ENCODE measurements at regions not wholly inside any gene's neighbourhood (a gene's known extent, or its start where the extent isn't known, plus 50 kb on each side); places are given as distances from the start of the nearest gene placed in this dataset.

DNA sequence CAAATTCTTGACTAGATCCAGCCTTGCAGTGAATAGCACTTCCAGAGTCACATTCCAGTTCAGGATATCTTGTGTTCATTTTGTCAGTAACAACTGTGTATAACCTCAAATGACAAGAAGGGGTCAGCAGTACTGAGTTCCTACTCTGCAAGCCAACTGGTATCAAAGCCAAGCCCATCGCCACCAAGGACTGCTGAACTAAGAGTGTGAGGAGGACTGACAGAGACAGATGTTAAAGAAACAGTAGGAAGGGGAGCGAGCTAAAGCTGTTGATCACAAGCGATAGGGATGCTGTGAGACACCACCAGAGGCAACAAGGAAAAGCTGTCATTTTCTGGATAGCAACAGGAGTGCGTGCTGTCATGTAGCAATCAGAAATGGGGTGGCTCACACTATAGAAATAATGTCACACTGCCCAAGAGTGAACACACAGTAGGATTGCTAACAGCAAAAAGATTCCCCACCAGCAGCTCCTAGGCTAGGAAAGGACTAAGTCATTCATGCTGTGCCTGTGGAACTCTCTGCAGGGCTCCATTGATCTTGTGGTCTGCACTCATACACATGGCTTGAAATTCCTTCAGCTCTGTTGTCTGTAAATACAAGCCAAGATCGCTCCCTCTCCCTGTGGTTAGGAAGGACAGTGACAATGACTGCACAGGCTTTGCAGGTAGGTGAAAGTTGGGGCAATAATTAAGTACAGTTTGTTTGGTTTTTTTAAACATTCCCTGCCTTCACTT is 658.6 kb downstream of the NR2F1-AS1 start:
- DNase-seq: no peak
- no peaks in the 10 kb centered on the region for H3K27me3 Mint-ChIP-seq
- no peak overlapping the region for H3K27ac Mint-ChIP-seq
- H3K4me1 Mint-ChIP-seq: no peaks in the 10 kb centered on the region
- no peaks in the 10 kb centered on the region for H3K36me3 Mint-ChIP-seq
- H3K9me3 Mint-ChIP-seq: no peaks in the 10 kb centered on the region
- CTCF ChIA-PET: no interaction called here
- no peak overlapping the region for H3K4me3 Mint-ChIP-seq

DNA sequence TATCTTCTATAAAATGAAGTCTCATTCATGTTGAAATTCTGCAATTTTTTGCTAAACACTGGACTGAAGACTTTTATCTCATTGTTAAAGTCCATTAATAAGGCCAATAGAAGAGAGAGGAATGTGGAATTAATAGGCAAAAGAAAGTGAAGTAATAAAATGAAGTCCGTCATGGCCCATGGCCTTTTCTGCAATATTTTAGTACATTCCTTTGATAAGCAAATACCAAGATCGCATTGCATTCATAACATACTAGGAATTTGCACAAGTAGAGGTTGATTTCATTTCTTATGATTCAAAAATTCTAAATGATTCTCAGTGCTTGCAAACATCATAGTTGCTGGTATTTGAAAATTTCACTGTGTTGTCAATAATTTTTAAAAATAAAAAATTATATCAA is 664.0 kb downstream of the NR2F1-AS1 start:
- DNase-seq: no peak
- H3K4me3 Mint-ChIP-seq: no peak overlapping the region
- H3K9me3 Mint-ChIP-seq: no peaks in the 10 kb centered on the region
- no peaks in the 10 kb centered on the region for H3K27me3 Mint-ChIP-seq
- CTCF ChIA-PET: no interaction called here
- H3K27ac Mint-ChIP-seq: no peak overlapping the region
- no peaks in the 10 kb centered on the region for H3K36me3 Mint-ChIP-seq
- H3K4me1 Mint-ChIP-seq: no peaks in the 10 kb centered on the region

DNA sequence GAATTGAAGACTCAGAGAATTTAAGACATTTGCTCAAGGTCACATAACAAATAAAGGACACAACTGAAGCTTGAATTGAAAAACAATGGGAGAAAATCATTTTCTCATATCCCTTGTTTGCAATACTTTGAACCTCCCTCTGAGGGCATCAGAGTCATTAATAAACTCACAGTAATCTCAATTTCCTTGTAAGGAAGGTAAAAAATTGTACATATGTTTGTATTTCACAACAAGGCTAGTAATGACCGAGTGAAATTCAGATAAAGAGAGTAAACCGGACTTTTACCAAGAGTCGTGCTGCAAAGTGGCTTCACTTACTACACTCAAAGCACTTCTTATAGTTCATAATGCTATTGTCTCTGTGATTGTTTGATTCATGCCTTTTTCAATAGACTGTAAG is 665.0 kb downstream of the NR2F1-AS1 start:
- Mint-ChIP-seq H3K9me3 (no peaks in the 10 kb centered on the region), H3K4me1 (no peaks in the 10 kb centered on the region), H3K27ac (no peak overlapping the region), H3K27me3 (no peaks in the 10 kb centered on the region), H3K4me3 (no peak overlapping the region), H3K36me3 (no peaks in the 10 kb centered on the region)
- CTCF ChIA-PET: no interaction called here
- no peak for DNase-seq

DNA sequence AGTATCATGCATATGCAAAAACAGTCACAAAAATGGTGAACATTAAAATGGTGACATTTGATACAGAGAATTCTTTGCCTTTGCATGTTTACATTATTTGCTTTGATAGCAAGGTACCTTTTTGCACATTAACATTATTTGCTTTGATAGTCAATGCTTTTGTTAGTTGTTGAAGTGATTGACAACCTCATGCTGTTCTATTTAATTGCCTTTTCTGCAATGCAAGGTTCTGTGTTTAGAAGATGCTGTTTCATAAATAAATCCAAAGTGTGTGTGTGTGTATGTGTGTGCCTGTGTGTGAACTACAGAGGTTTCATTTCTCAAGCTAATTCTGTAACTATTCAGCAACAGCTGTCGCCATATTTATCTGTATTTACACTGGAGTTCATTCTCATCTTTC is 668.7 kb downstream of the NR2F1-AS1 start:
- Mint-ChIP-seq H3K36me3 (no peaks in the 10 kb centered on the region), H3K4me1 (no peaks in the 10 kb centered on the region), H3K27me3 (no peaks in the 10 kb centered on the region), H3K4me3 (no peak overlapping the region), H3K27ac (no peak overlapping the region), H3K9me3 (no peaks in the 10 kb centered on the region)
- CTCF ChIA-PET: no interaction called here
- DNase-seq: no peak

DNA sequence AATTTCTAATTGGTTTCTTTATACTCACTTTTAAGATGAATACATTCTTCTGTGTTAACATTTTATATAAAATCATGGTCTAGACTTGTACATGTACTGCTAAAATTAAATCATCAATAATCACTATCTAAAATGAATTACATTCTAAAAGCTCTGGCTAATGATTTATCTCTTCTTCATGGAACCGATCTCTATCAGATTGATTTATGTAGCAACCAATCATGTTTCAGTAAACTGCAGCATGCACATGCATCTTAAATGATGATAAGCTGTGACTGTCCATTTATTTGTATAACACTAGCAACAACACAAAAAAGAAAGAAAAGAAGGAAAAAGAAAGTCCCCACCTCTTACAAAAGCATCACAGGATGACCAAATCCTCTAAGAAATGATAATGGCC is 669.2 kb downstream of the NR2F1-AS1 start:
- Mint-ChIP-seq H3K9me3 (no peaks in the 10 kb centered on the region), H3K4me3 (no peak overlapping the region), H3K36me3 (no peaks in the 10 kb centered on the region), H3K27ac (no peak overlapping the region), H3K4me1 (no peaks in the 10 kb centered on the region), H3K27me3 (no peaks in the 10 kb centered on the region)
- CTCF ChIA-PET: no interaction called here
- DNase-seq: no peak

DNA sequence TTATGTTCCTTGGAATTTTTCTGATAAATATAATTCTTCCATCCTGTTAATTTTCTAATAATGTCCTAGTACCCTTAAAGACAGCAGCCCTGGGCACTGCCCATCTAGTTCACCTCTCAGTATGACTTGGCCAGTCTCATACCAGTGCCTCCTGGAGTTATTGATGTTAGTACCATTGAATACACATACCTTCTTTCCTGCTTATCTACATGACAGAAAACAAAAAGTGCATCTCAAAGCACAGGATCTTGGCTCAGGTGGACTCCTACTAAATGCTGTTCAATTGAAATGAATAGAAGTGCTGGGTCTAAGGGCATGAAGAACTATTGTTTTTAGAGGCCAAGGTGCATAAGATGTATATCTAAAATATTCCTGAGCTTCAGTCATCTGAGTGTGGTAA is 669.7 kb downstream of the NR2F1-AS1 start:
- H3K27me3 Mint-ChIP-seq: no peaks in the 10 kb centered on the region
- H3K27ac Mint-ChIP-seq: no peak overlapping the region
- no peak overlapping the region for H3K4me3 Mint-ChIP-seq
- no peaks in the 10 kb centered on the region for H3K9me3 Mint-ChIP-seq
- no peaks in the 10 kb centered on the region for H3K36me3 Mint-ChIP-seq
- CTCF ChIA-PET: no interaction called here
- no peak for DNase-seq
- H3K4me1 Mint-ChIP-seq: no peaks in the 10 kb centered on the region

DNA sequence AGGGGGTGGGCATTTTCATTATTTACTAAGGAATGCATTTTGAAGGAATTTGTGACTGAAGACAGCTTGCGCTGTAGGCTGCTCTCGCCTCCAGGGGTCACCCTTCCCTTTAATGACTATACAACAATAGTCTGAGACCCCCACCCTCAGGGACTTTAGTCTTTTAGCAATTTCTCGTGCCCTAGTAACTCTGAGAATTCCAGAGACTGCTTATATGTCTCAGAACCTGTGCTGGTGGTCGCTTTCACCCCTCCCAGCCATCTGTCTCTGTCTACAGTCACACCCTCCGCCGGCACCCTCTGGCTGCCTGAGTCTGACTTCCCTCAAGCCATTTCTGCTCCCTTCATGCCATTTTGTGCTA is 671.4 kb downstream of the NR2F1-AS1 start:
- H3K4me3 Mint-ChIP-seq: no peak overlapping the region
- no peaks in the 10 kb centered on the region for H3K27me3 Mint-ChIP-seq
- H3K27ac Mint-ChIP-seq: no peak overlapping the region
- no peaks in the 10 kb centered on the region for H3K9me3 Mint-ChIP-seq
- no peaks in the 10 kb centered on the region for H3K36me3 Mint-ChIP-seq
- CTCF ChIA-PET: interaction anchor here (1.2 kb wide), 1 partner anchor 10 kb away, joined by 4 read pairs; no protein-coding TSS in a partner anchor
- H3K4me1 Mint-ChIP-seq: no peaks in the 10 kb centered on the region
- no peak for DNase-seq

DNA sequence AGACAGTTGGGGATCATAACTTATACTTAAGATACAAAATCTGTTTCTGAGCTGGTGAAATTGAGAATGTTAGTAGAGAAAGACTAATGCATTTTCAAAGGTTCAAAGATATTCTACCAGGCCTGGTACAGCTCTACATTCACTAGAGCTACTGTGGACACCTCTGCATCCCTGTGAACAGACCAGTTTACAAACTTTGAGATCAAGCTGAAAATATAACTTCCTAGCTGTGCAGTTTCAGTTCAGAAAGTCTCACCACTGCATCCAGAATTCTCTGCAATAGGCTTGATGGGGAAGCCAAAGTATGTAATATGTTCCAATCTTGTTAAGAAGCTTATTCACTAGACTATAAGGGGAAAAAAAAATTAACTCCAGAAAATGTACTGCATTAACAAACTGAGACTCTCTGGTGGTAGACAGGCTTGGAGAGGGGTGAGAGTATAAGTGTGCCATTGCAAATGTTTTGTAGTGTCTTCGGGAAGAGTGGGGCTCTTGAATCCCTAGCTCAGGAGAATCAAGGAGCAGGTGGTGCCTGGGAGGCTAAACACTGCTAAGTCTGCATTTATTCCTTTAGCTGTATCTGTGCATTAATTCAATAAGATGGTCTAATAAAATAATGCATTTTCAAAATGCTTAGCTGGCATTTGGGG is 671.9 kb downstream of the NR2F1-AS1 start:
- Mint-ChIP-seq H3K9me3 (no peaks in the 10 kb centered on the region), H3K36me3 (no peaks in the 10 kb centered on the region), H3K27ac (no peak overlapping the region), H3K4me1 (no peaks in the 10 kb centered on the region), H3K27me3 (no peaks in the 10 kb centered on the region), H3K4me3 (no peak overlapping the region)
- no peak for DNase-seq
- CTCF ChIA-PET: interaction anchor here (1.2 kb wide), 1 partner anchor 9 kb away, joined by 4 read pairs; no protein-coding TSS in a partner anchor

DNA sequence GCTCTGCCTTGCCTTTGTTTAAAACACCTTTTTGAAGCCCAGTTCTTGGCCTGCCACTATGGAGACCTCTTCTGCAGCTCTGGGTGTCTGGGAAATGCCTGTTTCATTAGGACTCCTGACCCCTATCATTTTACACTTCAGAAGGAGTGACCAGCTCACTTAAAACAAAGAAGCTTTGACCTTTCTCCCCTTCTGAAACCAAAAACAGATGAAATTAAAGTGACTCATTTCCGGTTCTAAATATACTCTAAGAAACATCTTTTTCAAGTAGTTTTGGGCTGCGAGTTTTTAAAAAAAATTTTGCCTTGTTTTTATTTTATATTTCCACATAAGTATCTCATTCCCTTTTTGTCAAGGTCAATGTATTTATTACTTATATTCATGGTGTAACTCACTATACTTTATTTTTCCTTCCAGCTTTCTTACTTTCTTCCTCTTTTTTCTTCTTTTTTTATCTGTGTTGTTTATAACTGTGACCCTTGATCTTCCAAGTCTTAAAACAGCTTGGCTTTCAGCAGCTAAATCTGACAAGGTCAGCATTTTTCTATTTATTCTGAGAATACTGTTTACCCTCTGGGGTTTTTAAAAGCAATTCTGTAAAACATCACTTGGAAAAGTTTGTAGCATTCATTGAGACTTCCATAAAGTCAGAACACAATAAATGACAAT is 672.9 kb downstream of the NR2F1-AS1 start:
- CTCF ChIA-PET: no interaction called here
- Mint-ChIP-seq H3K9me3 (no peaks in the 10 kb centered on the region), H3K36me3 (no peaks in the 10 kb centered on the region), H3K4me1 (no peaks in the 10 kb centered on the region), H3K27ac (no peak overlapping the region), H3K27me3 (no peaks in the 10 kb centered on the region), H3K4me3 (no peak overlapping the region)
- DNase-seq: no peak

DNA sequence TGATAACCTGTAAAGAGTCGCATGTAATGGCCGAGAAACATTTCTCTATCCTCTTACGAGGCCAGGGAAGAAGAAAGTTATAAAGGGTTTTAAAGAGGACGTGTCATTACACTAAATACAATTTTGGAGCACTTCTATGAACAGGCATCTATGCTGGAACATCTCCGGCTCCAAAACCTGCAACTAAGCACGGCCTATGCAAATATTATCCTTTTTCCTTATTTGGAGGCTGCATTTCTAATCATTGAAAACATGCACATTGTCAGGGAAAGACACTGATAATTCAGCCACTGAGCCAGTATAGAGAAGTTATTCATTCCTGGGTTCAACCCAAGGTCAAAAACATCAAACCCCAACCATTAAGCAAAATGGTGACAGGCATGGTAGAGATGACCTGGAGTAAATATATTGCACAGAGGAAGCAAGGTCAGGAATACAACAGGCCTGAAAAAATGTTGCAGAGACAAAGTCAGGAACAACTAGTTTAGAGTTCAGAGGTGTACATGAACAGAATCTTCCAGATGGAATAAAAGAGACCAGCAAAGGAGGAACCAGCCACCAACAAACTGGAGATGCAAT is 674.1 kb downstream of the NR2F1-AS1 start:
- Mint-ChIP-seq H3K36me3 (no peaks in the 10 kb centered on the region), H3K27ac (no peak overlapping the region), H3K9me3 (no peaks in the 10 kb centered on the region), H3K4me1 (no peaks in the 10 kb centered on the region), H3K4me3 (no peak overlapping the region), H3K27me3 (no peaks in the 10 kb centered on the region)
- CTCF ChIA-PET: no interaction called here
- DNase-seq: no peak

DNA sequence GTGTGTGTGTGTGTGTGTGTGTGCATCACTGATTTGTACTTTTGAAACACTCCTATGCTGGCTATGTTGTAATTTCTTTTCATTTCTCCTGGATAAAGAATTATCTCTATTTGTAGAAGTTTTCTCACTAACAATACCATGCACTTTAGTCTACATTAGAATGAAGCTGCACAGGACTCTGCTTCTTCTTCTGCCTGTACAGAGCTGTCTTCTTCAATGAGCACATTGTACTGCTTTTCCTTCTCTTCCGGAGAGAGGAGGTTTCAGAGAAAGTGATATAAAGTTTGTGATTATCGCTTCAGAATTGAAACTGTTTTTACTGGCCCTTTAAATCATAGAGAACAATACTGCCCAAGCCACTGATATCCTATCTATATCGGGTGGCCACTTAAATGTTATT is 677.0 kb downstream of the NR2F1-AS1 start:
- no peaks in the 10 kb centered on the region for H3K27me3 Mint-ChIP-seq
- CTCF ChIA-PET: no interaction called here

DNA sequence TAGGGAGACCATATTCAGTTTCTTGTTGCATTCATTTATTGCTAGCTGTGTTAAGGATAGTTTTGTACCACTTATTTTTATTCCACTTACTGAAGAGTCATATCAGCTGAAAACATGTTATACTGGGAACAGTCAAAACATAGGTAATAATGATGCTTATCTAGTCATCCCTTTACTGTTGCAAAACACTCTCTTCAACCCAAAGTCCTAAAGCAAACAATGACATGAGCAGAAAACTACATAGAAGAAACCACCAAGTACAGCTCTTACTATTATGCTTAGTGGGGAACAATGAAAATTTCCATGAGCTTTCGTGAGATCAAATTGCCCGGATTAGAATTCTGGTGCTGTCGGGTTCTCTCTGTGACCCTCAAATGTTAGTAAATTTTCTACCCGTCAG is 681.4 kb downstream of the NR2F1-AS1 start:
- Mint-ChIP-seq H3K4me1 (no peaks in the 10 kb centered on the region), H3K4me3 (no peak overlapping the region), H3K27ac (no peak overlapping the region), H3K27me3 (no peaks in the 10 kb centered on the region), H3K9me3 (no peaks in the 10 kb centered on the region), H3K36me3 (no peaks in the 10 kb centered on the region)
- CTCF ChIA-PET: interaction anchor here (1.4 kb wide), 1 partner anchor 10 kb away, joined by 4 read pairs; no protein-coding TSS in a partner anchor
- no peak for DNase-seq

More for the DNA sequence above, 677.0 kb downstream of the NR2F1-AS1 start:
- Mint-ChIP-seq H3K4me3 (no peak overlapping the region), H3K9me3 (no peaks in the 10 kb centered on the region), H3K36me3 (no peaks in the 10 kb centered on the region), H3K4me1 (no peaks in the 10 kb centered on the region), H3K27ac (no peak overlapping the region)
- DNase-seq: no peak

DNA sequence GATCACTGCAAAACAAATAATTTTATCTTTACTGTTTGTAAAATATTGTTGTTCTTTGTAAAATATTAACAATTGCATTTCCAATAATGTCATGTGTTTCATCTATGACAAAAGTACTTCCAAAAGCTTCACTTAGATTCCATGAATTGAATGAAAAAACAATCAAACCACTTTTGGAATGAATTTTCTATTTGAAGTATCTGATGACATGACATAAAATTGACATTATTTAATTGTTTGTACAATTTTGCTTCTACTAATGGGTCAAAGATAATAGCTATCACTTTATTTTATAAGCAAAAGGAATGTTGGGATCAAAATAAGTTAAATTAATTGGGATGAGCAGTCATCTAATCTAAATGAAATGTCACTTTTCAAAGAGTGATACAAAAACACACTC is 684.3 kb downstream of the NR2F1-AS1 start:
- H3K36me3 Mint-ChIP-seq: no peaks in the 10 kb centered on the region
- peaks cover 1% of the 10 kb centered on the region for H3K9me3 Mint-ChIP-seq
- no peaks in the 10 kb centered on the region for H3K27me3 Mint-ChIP-seq
- DNase-seq: no peak
- no peaks in the 10 kb centered on the region for H3K4me1 Mint-ChIP-seq
- CTCF ChIA-PET: no interaction called here
- no peak overlapping the region for H3K4me3 Mint-ChIP-seq
- H3K27ac Mint-ChIP-seq: no peak overlapping the region

DNA sequence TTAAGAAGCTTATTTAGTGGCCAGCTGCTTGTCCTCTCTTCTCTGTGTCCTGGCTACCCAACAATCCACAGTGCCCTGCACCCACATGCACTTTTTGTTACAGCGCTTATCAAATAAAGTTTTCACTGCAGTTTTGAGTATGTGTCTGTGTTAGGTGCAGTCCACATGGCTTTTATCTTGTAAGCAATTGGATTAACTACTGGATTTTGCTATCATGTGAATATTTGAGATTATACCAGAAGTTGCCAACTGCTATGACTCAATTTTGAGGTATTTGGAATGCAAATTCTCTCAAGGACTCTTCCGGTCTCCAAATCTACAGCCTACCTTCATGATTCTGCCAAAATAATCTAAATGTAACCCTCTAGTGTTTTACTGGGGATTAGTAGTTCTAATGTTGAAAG is 690.2 kb downstream of the NR2F1-AS1 start:
- no peak for DNase-seq
- CTCF ChIA-PET: no interaction called here
- Mint-ChIP-seq H3K9me3 (peaks cover 8% of the 10 kb centered on the region), H3K27ac (no peak overlapping the region), H3K36me3 (no peaks in the 10 kb centered on the region), H3K27me3 (no peaks in the 10 kb centered on the region), H3K4me1 (no peaks in the 10 kb centered on the region), H3K4me3 (no peak overlapping the region)

DNA sequence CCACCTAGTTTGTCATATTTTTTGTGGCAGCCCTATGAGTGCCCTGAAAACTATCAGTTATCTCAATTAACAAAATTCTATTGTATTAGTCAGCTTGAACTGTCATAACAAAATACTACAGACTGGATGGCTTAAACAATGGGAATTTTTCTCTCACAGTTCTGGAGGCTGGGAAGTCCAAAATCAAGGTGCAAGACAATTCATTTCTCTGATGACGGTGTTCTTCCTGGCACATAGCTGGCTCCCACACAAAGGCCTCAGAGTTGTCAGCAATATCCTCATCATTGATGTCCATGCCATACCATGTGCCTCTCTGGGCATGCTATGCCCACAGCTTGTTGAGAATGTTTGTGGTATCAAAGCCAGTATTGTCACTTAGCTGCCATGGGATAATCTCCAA is 691.9 kb downstream of the NR2F1-AS1 start:
- CTCF ChIA-PET: no interaction called here
- no peaks in the 10 kb centered on the region for H3K27me3 Mint-ChIP-seq
- peaks cover 8% of the 10 kb centered on the region for H3K9me3 Mint-ChIP-seq
- no peaks in the 10 kb centered on the region for H3K4me1 Mint-ChIP-seq
- H3K27ac Mint-ChIP-seq: no peak overlapping the region
- H3K36me3 Mint-ChIP-seq: no peaks in the 10 kb centered on the region
- no peak overlapping the region for H3K4me3 Mint-ChIP-seq
- no peak for DNase-seq
